GM18508 (cell line): ENCODE measurements at regions not wholly inside any gene's neighbourhood (a gene's known extent, or its start where the extent isn't known, plus 50 kb on each side); places are given as distances from the start of the nearest gene placed in this dataset.

Experiments used
- ATAC-seq: cut with Tn5 transposase; IDR thresholded peaks from one replicate; pipeline ENCODE4 v1.9.1; 2021; ENCODE audit warnings: moderate number of reproducible peaks; ENCODE audit not compliant: insufficient read depth, unreplicated experiment

DNA sequence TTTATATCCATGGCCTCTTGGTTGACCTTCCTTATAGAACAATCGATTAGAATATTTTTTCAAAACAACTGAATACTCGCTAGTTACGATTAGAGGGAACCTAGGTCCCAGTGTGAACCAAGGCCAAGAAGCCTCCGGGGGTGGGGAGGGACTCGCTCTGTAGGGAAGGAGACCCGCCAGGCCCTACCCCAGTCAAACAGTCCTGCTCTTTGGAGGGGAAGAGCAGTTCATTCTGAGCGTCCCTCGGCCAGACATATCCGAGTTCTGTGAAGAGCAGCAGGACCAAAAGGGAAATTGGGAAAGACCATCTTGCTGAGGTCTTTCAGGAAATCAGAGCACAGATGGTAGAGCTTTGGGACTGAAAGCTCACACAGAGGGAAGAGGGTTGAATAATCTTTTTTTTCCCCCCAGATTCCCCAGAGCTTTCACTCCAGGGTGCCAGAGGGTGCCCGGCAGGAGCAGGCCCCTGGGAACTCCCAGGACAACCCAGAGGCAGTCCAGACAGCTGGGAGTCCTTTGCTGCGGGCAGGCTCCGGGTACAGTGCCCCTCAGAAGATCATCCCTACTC is 137.2 kb upstream of the HES1 start:
- no peak for ATAC-seq

- ATAC-seq: no peak
These were observed 135.8 kb upstream of the HES1 start for GRCh38 chr3:194000100-194000499.

- no peak for ATAC-seq
These were observed 135.2 kb upstream of the HES1 start for GRCh38 chr3:194000712-194001111.

DNA sequence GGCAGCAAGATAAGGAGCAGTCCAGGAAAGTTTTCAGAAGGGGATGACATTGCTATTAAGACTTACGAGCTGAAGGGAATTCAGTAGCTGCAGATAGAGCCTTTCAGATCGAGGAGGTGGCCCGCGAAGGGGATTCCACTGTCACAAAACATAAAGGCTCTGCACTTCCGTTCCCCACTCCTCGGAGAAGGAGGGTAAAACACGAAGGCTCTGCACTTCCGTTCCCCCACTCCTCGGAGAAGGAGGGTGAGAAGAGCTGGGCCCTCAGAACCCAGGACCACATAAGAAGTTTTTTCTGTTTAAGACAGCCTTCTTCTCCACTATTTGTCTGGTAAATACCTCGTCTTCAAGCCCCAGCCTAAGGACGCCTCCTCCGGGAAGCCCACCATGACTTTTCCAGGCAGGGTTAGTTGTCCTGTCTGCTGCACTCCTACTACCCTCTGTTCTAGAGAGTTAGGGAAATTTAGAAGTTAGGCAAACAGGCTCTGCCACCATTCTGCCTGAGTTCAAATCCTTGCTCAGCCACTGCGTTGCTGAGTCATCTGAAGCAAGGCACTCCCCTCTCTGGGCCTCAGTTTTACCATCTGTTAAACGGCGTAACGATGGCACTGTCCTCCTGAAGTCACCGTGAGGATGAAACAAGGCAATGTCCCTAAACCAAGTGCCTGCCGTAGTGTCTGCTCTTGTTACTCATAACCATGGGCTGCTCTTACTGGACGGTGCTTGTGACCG is 134.1 kb upstream of the HES1 start:
- ATAC-seq: no peak

- no peak for ATAC-seq
These were observed 132.6 kb upstream of the HES1 start for GRCh38 chr3:194003114-194004057.

GRCh38 chr3:194005930-194006501 is 129.9 kb upstream of the HES1 start:
- no peak for ATAC-seq

GRCh38 chr3:194007592-194008337 is 128.2 kb upstream of the HES1 start:
- ATAC-seq: no peak

DNA sequence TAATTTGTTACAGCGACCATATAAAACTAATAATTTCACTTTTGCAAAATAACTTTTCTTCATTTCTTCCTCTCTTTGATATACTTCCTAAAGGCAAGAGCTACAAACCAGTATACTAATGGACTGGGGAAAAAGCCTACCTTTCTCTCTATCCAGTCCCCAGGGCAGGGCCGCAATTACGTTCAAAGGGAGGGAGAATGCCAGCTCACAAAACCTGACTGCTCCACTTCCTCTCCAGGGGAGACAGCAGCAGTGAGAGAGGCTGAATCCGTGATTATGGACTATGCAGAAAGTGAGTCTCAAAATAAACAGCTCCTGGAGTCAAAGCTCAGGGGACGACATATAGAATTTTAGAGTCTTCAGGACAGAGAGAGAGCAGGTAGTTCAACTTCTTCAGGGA is 126.9 kb upstream of the HES1 start:
- ATAC-seq: no peak

DNA sequence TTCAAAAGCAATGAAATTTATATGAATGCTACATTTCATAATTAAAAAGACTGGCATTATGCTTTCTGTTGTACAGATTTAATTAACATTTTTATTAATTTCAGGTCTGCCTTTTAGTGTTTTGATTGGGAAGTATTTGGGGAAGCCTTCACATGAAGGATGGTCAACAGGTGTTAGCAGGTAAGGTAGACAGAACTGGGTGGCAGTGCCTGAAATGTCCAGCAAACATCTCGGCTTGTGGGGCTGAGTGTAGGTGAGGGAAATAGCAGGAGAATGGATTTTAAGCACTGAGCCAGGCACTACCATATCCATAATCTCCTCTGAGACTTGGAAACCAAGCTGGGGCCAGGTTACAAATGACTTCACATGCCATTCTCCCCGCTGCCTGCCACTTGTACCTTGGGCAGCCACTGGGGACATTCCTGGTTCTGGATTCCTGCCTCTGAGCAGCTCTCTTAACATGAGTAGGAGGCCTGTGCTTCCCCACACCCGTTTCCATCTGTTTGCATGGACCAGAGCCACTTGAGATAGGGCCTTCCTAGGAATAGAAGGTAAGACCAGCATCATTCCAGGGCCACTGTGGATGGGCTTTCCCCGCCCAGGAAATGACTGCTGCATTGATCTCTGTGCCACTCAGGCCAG is 125.9 kb upstream of the HES1 start:
- ATAC-seq: no peak

DNA sequence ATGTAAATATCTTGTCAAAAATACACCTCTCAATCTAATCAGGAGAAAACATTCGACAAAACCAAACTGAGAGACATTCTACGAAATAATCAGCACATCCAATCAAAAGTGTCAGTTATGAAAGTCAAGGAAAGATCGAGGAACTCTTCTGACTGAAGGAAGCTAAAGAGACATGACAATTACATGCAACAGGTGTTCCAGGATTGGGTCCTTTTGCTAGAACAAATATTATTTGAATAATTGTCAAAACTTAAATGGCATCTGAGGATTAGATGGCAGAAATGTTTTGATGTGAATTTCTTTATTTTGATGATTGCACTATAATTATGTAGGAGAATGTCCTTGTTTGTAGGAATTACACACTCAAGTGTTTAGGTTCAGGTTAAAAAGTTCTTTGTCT is 124.1 kb upstream of the HES1 start:
- ATAC-seq: no peak

DNA sequence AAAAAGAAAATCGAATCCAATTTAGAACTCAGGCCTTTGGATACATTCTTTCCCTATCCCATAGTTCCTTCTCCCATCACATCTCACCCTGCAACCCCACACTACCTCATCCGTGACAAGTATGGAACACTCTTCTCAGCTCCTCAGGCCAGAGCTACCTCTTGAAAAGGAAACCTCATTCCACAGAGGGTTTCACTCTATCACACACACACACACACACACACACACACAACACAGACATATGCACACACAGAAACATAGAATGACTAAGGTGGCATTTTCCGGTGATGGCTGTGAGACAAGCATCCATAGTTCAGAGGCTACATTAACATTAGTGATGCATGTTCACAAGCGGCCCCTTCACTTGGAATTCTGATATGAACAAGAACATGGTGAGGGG is 122.0 kb upstream of the HES1 start:
- no peak for ATAC-seq

- no peak for ATAC-seq
These were observed 121.2 kb upstream of the HES1 start for GRCh38 chr3:194014756-194015155.

GRCh38 chr3:194019398-194020165 is 116.4 kb upstream of the HES1 start:
- ATAC-seq: no peak

DNA sequence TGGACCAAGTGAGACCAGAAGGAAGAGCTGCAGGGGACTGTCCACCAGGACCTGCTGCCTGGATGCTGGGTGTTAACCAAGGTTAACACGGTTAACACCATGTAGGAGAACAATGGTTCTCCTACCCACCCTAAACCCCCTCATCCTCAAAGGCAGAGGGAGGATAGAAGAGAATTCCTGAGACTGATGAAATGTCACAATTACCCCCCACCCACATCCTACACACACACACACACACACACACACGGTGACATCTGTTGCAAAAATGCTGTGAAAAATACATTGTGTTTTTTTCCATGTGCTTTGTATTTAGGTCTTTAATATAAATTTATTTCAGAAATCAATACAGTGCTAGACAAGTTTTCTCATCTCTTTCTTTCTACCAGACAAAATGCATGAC is 113.9 kb upstream of the HES1 start:
- ATAC-seq: no peak

GRCh38 chr3:194022816-194023215 is 113.1 kb upstream of the HES1 start:
- ATAC-seq: no peak

- ATAC-seq: no peak
These were observed 112.3 kb upstream of the HES1 start for GRCh38 chr3:194023501-194024280.

DNA sequence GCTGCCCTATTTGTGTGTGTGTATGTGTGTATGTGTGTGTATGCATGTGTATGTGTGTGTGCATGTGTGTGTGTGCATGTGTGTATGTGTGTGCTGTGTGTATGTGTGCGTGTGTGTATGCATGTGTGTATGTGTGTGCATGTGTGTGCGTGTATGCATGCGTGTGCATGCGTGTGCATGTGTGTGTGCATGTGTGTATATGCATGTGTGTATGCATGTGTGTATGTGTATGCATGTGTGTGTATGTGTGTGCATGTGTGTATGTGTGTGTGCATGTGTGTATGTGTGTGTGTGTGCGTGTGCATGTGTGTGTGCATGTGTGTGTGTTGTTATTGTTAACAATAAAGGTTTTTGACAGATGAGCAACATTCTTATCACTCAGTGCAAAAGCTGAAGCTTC is 110.8 kb upstream of the HES1 start:
- no peak for ATAC-seq

GRCh38 chr3:194025951-194026350 is 110.0 kb upstream of the HES1 start:
- ATAC-seq: no peak
